Trophoblast cell (in vitro differentiated cells and primary cell): ENCODE measurements at regions not wholly inside any gene's neighbourhood (a gene's known extent, or its start where the extent isn't known, plus 50 kb on each side); places are given as distances from the start of the nearest gene placed in this dataset.

Source experiments
- DNase-seq, 2 donors: peaks; one replicate each; pipeline ENCODE4 v3.0.0-alpha.2; 2016
- H2AFZ ChIP-seq: 2 replicates; pipeline ENCODE4 v1.6.1; 2013; ENCODE audit warnings: low read length, moderate library complexity, mild to moderate bottlenecking; ENCODE audit not compliant: insufficient read depth, poor library complexity
- H2AK5ac ChIP-seq: 2 replicates; pipeline ENCODE4 v1.6.1; 2013; ENCODE audit warnings: mild to moderate bottlenecking, low read length
- H2BK120ac ChIP-seq: 2 replicates; pipeline ENCODE4 v1.6.1; 2013; ENCODE audit warnings: low read length, mild to moderate bottlenecking, moderate library complexity; ENCODE audit not compliant: insufficient read depth, poor library complexity
- H2BK12ac ChIP-seq: 2 replicates; pipeline ENCODE4 v1.6.1; 2013; ENCODE audit warnings: mild to moderate bottlenecking, low read length, moderate library complexity
- H2BK5ac ChIP-seq: 2 replicates; pipeline ENCODE4 v1.6.1; 2013; ENCODE audit warnings: low read length, low read depth, moderate library complexity, mild to moderate bottlenecking; ENCODE audit not compliant: poor library complexity
- H3K14ac ChIP-seq: 2 replicates; pipeline ENCODE4 v1.6.1; 2013; ENCODE audit warnings: mild to moderate bottlenecking, low read length
- H3K18ac ChIP-seq: 2 replicates; pipeline ENCODE4 v1.6.1; 2013; ENCODE audit warnings: mild to moderate bottlenecking, low read length
- H3K23ac ChIP-seq: 2 replicates; pipeline ENCODE4 v1.6.1; 2013; ENCODE audit warnings: low read length
- H3K27ac ChIP-seq: 2 replicates; pipeline ENCODE4 v1.5.1; 2013; ENCODE audit warnings: low read depth, mild to moderate bottlenecking, inconsistent platforms, low read length, moderate library complexity
- H3K27me3 ChIP-seq: 2 replicates; pipeline ENCODE4 v1.6.1; 2013; ENCODE audit warnings: inconsistent platforms, mild to moderate bottlenecking, low read length, moderate library complexity; ENCODE audit not compliant: insufficient read depth
- H3K36me3 ChIP-seq, 2 experiments: 1 replicate in 1 of 2; 2 replicates in 1 of 2; pipeline ENCODE4 v1.6.1; 2013; ENCODE audit warnings: low read length in 2 of 2, mild to moderate bottlenecking in 2 of 2, moderate library complexity in 1 of 2; ENCODE audit not compliant: insufficient read depth in 2 of 2, control insufficient read depth in 1 of 2
- H3K4ac ChIP-seq: 2 replicates; pipeline ENCODE4 v1.6.1; 2013; ENCODE audit warnings: low read depth, mild to moderate bottlenecking, low read length, moderate library complexity
- H3K4me1 ChIP-seq, 2 experiments: 1 replicate in 1 of 2; 2 replicates in 1 of 2; pipeline ENCODE4 v1.6.1; 2013; ENCODE audit warnings: low read length in 2 of 2, mild to moderate bottlenecking in 2 of 2, moderate library complexity in 1 of 2; ENCODE audit not compliant: insufficient read depth in 2 of 2, control insufficient read depth in 1 of 2
- H3K4me2 ChIP-seq: 2 replicates; pipeline ENCODE4 v1.6.1; 2013; ENCODE audit warnings: inconsistent platforms, mild to moderate bottlenecking, low read length, moderate library complexity
- H3K4me3 ChIP-seq: 2 replicates; pipeline ENCODE4 v1.5.1; 2013; ENCODE audit warnings: mild to moderate bottlenecking, low read depth, low read length, inconsistent platforms
- H3K79me1 ChIP-seq: one replicate; pipeline ENCODE4 v1.6.1; 2013; ENCODE audit warnings: low read length
- H3K79me2 ChIP-seq: 2 replicates; pipeline ENCODE4 v1.6.1; 2013; ENCODE audit warnings: low read length, mild to moderate bottlenecking; ENCODE audit not compliant: control insufficient read depth, insufficient read depth, poor library complexity
- H3K9ac ChIP-seq: 2 replicates; pipeline ENCODE4 v1.6.1; 2013; ENCODE audit warnings: mild to moderate bottlenecking, low read length
- H3K9me3 ChIP-seq: 2 replicates; pipeline ENCODE4 v1.6.1; 2013; ENCODE audit warnings: low read depth, mild to moderate bottlenecking, control low read depth, inconsistent platforms, low read length; ENCODE audit not compliant: insufficient read depth
- H4K12ac ChIP-seq: 2 replicates; pipeline ENCODE4 v1.6.1; 2013; ENCODE audit warnings: low read depth, mild to moderate bottlenecking, low read length, moderate library complexity
- H4K8ac ChIP-seq: 2 replicates; pipeline ENCODE4 v1.6.1; 2013; ENCODE audit warnings: low read depth, mild to moderate bottlenecking, low read length, moderate library complexity
- H4K91ac ChIP-seq: one replicate; pipeline ENCODE4 v1.6.1; 2013; ENCODE audit warnings: low read depth, mild to moderate bottlenecking, low read length, moderate library complexity
- WGBS: extraction: QIAGEN DNeasy Blood & Tissue Kit; methylation state at CpG from one replicate; pipeline ENCODE4 v1.1.7; 2013; ENCODE audit warnings: missing lambda C conversion rate; ENCODE audit not compliant: insufficient read length, insufficient coverage; ENCODE audit errors: extremely low coverage; 5-methylcytosine and 5-hydroxymethylcytosine counted together

- DNase-seq, result no peak
- no peak overlapping the region for H3K9ac ChIP-seq
- no peaks in the 10 kb centered on the region for H3K79me2 ChIP-seq
- no peak overlapping the region for H2AK5ac ChIP-seq
- no peak overlapping the region for H2AFZ ChIP-seq
- no peaks in the 10 kb centered on the region for H3K36me3 ChIP-seq
- H2BK120ac ChIP-seq, result no peak overlapping the region
- no peak overlapping the region for H4K12ac ChIP-seq
- no CpG with 5 or more reads among the region's 1 CpG for WGBS
- H3K4me1 ChIP-seq, result no peaks in the 10 kb centered on the region
- no peak overlapping the region for H2BK5ac ChIP-seq
- no peak overlapping the region for H3K14ac ChIP-seq
- H3K9me3 ChIP-seq, result no peaks in the 10 kb centered on the region
- no peak overlapping the region for H3K18ac ChIP-seq
- no peaks in the 10 kb centered on the region for H3K79me1 ChIP-seq
- H4K8ac ChIP-seq, result no peak overlapping the region
- H2BK12ac ChIP-seq, result no peak overlapping the region
- no peak overlapping the region for H3K4ac ChIP-seq
- no peak overlapping the region for H3K4me2 ChIP-seq
- H3K27ac ChIP-seq, result no peak overlapping the region
- H3K27me3 ChIP-seq, result no peaks in the 10 kb centered on the region
- H4K91ac ChIP-seq, result no peak overlapping the region
- H3K4me3 ChIP-seq, result no peak overlapping the region
- H3K23ac ChIP-seq, result no peak overlapping the region
These were observed 81.9 kb downstream of the RMI1 start for GRCh38 chr9:84062538-84062937.

- H3K9me3 ChIP-seq, result no peaks in the 10 kb centered on the region
- no peak overlapping the region for H3K23ac ChIP-seq
- no peak overlapping the region for H2BK12ac ChIP-seq
- no peak overlapping the region for H4K91ac ChIP-seq
- no peak overlapping the region for H2AFZ ChIP-seq
- H3K79me2 ChIP-seq, result no peaks in the 10 kb centered on the region
- no peak overlapping the region for H2BK5ac ChIP-seq
- no peaks in the 10 kb centered on the region for H3K27me3 ChIP-seq
- H4K8ac ChIP-seq, result no peak overlapping the region
- no peak overlapping the region for H3K14ac ChIP-seq
- no CpG with 5 or more reads among the region's 2 CpGs for WGBS
- H2BK120ac ChIP-seq, result no peak overlapping the region
- no peak overlapping the region for H3K9ac ChIP-seq
- H3K4me1 ChIP-seq, result no peaks in the 10 kb centered on the region
- H4K12ac ChIP-seq, result no peak overlapping the region
- DNase-seq, result no peak
- no peak overlapping the region for H2AK5ac ChIP-seq
- H3K36me3 ChIP-seq, result no peaks in the 10 kb centered on the region
- H3K27ac ChIP-seq, result no peak overlapping the region
- no peak overlapping the region for H3K18ac ChIP-seq
- H3K79me1 ChIP-seq, result no peaks in the 10 kb centered on the region
- no peak overlapping the region for H3K4ac ChIP-seq
- no peak overlapping the region for H3K4me3 ChIP-seq
- H3K4me2 ChIP-seq, result no peak overlapping the region
These were observed 87.2 kb downstream of the RMI1 start for GRCh38 chr9:84067821-84068220.

GRCh38 chr9:84068872-84069271 lies 88.3 kb downstream of the RMI1 start:
- DNase-seq, result peak in 1 of 2 donors; percentile 3
- H3K23ac ChIP-seq, result no peak overlapping the region
- H3K79me2 ChIP-seq, result no peaks in the 10 kb centered on the region
- no CpG with 5 or more reads among the region's 5 CpGs for WGBS
- no peak overlapping the region for H2AK5ac ChIP-seq
- H3K4me1 ChIP-seq, result no peaks in the 10 kb centered on the region
- H3K4ac ChIP-seq, result no peak overlapping the region
- no peak overlapping the region for H3K4me2 ChIP-seq
- H3K9me3 ChIP-seq, result no peaks in the 10 kb centered on the region
- no peak overlapping the region for H3K27ac ChIP-seq
- H3K36me3 ChIP-seq, result no peaks in the 10 kb centered on the region
- H2BK120ac ChIP-seq, result no peak overlapping the region
- H2AFZ ChIP-seq, result no peak overlapping the region
- H3K79me1 ChIP-seq, result no peaks in the 10 kb centered on the region
- H3K27me3 ChIP-seq, result no peaks in the 10 kb centered on the region
- no peak overlapping the region for H2BK12ac ChIP-seq
- no peak overlapping the region for H4K8ac ChIP-seq
- H3K4me3 ChIP-seq, result no peak overlapping the region
- no peak overlapping the region for H4K91ac ChIP-seq
- H3K9ac ChIP-seq, result no peak overlapping the region
- H4K12ac ChIP-seq, result no peak overlapping the region
- no peak overlapping the region for H2BK5ac ChIP-seq
- H3K14ac ChIP-seq, result no peak overlapping the region
- no peak overlapping the region for H3K18ac ChIP-seq

GRCh38 chr9:84070590-84070989 lies 90.0 kb downstream of the RMI1 start:
- Histone ChIP-seq H3K9me3 (no peaks in the 10 kb centered on the region), H3K14ac (no peak overlapping the region), H4K8ac (no peak overlapping the region), H3K4ac (no peak overlapping the region), H4K91ac (no peak overlapping the region), H3K79me2 (no peaks in the 10 kb centered on the region), H3K79me1 (no peaks in the 10 kb centered on the region), H3K23ac (no peak overlapping the region), H3K4me2 (no peak overlapping the region), H2BK12ac (no peak overlapping the region), H2BK5ac (no peak overlapping the region), H3K36me3 (no peaks in the 10 kb centered on the region), H3K27ac (no peak overlapping the region), H3K27me3 (no peaks in the 10 kb centered on the region), H2AK5ac (no peak overlapping the region), H3K9ac (no peak overlapping the region), H4K12ac (no peak overlapping the region), H3K4me3 (no peak overlapping the region), H3K4me1 (no peaks in the 10 kb centered on the region), H2AFZ (no peak overlapping the region), H2BK120ac (no peak overlapping the region), H3K18ac (no peak overlapping the region)
- WGBS, result no CpG with 5 or more reads among the region's 8 CpGs
- DNase-seq, result no peak
